ENCODE measurements at regions not wholly inside any gene's neighbourhood (a gene's known extent, or its start where the extent isn't known, plus 50 kb on each side); places are given as distances from the start of the nearest gene placed in this dataset.

GRCh38 chr14:97850466-97850865, 1053.3 kb downstream of the VRK1 start:
- no peak for DNase-seq (ENCODE audit: low read depth)
- no peak overlapping the region for H3K4me3 ChIP-seq (ENCODE audit: low read length)
- TF ChIP-seq, protein P1, sequence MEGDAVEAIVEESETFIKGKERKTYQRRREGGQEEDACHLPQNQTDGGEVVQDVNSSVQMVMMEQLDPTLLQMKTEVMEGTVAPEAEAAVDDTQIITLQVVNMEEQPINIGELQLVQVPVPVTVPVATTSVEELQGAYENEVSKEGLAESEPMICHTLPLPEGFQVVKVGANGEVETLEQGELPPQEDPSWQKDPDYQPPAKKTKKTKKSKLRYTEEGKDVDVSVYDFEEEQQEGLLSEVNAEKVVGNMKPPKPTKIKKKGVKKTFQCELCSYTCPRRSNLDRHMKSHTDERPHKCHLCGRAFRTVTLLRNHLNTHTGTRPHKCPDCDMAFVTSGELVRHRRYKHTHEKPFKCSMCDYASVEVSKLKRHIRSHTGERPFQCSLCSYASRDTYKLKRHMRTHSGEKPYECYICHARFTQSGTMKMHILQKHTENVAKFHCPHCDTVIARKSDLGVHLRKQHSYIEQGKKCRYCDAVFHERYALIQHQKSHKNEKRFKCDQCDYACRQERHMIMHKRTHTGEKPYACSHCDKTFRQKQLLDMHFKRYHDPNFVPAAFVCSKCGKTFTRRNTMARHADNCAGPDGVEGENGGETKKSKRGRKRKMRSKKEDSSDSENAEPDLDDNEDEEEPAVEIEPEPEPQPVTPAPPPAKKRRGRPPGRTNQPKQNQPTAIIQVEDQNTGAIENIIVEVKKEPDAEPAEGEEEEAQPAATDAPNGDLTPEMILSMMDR (conservative IDR thresholded peaks at IDR 0.05; ENCODE audit: low read depth, low read length): no peak

- TF ChIP-seq, protein P1 (conservative IDR thresholded peaks at IDR 0.05; ENCODE audit: low read depth, low read length): no peak
- no peak for DNase-seq (ENCODE audit: low read depth)
- H3K4me3 ChIP-seq (ENCODE audit: low read length): no peak overlapping the region
Observed at GRCh38 chr14:97850886-97851285, 1053.7 kb downstream of the VRK1 start.

DNA sequence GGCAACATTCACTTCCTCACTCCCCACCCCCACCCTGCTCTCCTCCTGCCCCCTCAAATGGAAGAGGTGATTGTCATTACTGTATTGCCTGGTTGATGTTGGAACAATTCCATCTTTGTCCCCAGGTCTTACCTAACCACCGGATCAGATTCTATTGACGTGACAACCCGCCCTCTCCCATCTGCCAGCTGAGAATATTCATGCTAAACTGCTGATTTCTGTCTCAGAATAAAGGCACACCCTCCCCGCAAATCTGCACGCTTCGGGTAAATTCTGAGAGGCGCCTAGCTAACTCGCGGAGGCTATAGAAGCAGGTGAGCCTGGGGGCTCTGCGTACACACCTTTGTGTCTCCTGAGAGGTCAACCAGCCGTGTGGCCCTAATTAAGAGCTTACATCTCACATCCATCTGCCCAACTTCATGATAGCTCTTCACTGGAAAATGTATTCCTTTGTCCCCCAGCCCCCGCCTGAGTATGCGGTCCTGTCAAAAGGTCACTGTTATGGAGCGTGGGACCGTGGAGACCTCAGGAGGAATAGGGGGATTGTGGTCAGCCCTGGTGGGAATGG, 1054.3 kb downstream of the VRK1 start:
- no peak overlapping the region for H3K4me3 ChIP-seq (ENCODE audit: low read length)
- no peak for DNase-seq (ENCODE audit: low read depth)
- TF ChIP-seq, protein P1 (conservative IDR thresholded peaks at IDR 0.05; ENCODE audit: low read depth, low read length): no peak

DNA sequence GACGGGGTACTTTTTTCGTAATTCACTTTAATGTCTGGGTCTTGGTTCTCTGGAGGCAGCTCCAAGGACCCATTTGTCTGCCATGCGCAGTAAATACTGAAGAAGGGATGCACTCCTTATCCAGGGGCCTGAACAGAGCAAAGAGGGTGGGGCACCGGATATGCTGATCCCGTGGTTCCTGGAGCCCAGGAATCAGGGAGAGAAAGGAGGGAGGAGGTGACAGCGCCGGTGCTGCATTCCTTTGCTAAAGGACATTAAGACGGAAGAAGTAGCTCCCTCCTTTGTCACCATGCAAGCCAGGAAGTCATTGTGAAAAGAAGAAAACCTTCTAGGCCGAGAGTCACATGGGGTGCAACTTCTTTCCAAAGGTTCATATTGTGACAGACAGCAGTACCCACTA, 1057.7 kb downstream of the VRK1 start:
- TF ChIP-seq, protein P1 (conservative IDR thresholded peaks at IDR 0.05; ENCODE audit: low read depth, low read length): no peak
- H3K4me3 ChIP-seq (ENCODE audit: low read length): no peak overlapping the region
- no peak for DNase-seq (ENCODE audit: low read depth)

- no peak overlapping the region for H3K4me3 ChIP-seq (ENCODE audit: low read length)
- DNase-seq (ENCODE audit: low read depth): no peak
- TF ChIP-seq, protein P1 (conservative IDR thresholded peaks at IDR 0.05; ENCODE audit: low read depth, low read length): no peak
Observed at GRCh38 chr14:97866195-97866594, 1069.0 kb downstream of the VRK1 start.

GRCh38 chr14:97866664-97867063, 1069.5 kb downstream of the VRK1 start:
- no peak for DNase-seq (ENCODE audit: low read depth)
- TF ChIP-seq, protein P1 (conservative IDR thresholded peaks at IDR 0.05; ENCODE audit: low read depth, low read length): no peak
- no peak overlapping the region for H3K4me3 ChIP-seq (ENCODE audit: low read length)

- TF ChIP-seq, protein P1 (conservative IDR thresholded peaks at IDR 0.05; ENCODE audit: low read depth, low read length): no peak
- no peak overlapping the region for H3K4me3 ChIP-seq (ENCODE audit: low read length)
- DNase-seq (ENCODE audit: low read depth): no peak
Observed at GRCh38 chr14:97873291-97873690, 1076.1 kb downstream of the VRK1 start.

Data from retinal pigment epithelial cell (primary cell).